LNCAP (cell line): ENCODE measurements at regions not wholly inside any gene's neighbourhood (a gene's known extent, or its start where the extent isn't known, plus 50 kb on each side); places are given as distances from the start of the nearest gene placed in this dataset.

Source experiments
- CTCF ChIP-seq: fragments of 450-650 bp; IDR thresholded peaks from 2 replicates; pipeline ENCODE4 v1.5.1; 2017; ENCODE audit warnings: mild to moderate bottlenecking

DNA sequence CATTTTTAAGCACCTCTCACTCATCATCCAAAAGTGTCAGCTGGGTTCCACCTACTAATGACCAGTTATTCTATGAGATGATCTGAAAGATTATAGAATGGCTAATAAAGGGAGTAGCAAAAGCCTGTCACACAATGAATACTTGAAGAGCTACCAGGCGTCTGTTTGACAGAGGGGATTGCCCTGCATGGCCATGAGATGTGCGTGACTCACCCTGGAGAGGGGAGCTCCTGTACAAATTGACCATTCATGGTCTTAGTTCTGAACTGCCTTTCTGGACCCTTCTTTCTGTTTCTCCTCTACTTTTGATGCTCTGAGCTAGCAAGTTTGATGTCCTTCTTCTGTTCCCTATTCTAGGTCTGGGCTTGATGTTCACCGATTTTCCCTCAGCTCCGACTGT lies 85.2 kb upstream of the ABCD3 start:
- TF ChIP-seq CTCF: no peak

DNA sequence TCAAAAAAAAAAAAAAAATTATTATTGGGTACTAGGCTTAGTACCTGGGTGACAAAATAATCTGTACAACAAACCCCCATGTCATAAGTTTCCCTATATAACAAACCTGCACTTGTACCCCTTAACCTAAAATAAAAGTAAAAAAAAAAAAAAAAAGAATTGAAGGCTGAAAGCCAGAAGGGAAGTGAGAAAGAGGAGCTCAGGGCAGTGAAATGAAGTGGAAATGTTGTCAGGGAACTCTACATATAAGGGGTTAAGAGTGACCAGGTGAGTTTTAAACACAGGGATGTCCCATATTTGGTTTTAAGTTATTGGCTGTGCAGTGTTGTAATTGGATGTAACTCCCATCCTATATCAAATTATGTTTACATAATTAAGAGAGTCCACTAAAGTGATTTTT lies 85.7 kb upstream of the ABCD3 start:
- no peak for TF ChIP-seq CTCF

DNA sequence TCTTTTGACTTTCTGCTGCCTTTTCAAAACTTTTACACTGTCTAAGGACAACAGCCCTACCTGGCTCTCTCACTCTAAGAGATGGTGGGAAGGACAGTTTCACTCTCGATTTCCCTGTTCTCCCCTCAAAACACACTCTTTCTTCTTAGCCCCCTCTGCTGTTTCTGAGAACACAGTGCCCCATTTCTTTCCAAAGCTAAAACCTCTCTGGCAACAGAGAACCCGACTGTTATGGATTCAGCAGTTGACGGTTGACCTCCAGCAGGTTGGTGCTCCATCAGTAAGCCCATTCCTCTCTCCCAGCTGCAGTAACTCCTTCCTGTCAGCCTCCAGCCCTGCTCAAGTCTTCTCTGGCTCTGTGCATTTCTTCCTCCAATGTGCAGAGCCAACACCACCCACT lies 88.2 kb upstream of the ABCD3 start:
- no peak for TF ChIP-seq CTCF

DNA sequence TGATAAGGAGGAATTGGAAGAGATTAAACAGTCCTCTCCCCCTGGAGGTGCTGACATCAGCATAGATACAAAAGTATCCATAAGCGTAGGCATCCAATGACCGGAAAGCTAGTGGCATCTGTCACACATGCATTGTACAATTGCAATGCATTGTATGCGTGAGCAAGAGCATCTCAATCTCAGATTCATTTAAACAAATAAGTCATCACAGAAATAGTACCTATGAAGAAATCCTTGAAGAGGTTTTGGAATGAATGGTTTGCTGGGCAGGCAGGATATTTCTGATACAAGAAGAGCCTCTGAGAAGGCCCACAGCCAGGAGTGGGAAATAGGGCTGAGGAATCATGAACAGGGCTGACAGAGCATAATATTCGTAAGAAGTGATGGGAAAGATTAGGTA lies 88.9 kb upstream of the ABCD3 start:
- TF ChIP-seq CTCF: no peak

DNA sequence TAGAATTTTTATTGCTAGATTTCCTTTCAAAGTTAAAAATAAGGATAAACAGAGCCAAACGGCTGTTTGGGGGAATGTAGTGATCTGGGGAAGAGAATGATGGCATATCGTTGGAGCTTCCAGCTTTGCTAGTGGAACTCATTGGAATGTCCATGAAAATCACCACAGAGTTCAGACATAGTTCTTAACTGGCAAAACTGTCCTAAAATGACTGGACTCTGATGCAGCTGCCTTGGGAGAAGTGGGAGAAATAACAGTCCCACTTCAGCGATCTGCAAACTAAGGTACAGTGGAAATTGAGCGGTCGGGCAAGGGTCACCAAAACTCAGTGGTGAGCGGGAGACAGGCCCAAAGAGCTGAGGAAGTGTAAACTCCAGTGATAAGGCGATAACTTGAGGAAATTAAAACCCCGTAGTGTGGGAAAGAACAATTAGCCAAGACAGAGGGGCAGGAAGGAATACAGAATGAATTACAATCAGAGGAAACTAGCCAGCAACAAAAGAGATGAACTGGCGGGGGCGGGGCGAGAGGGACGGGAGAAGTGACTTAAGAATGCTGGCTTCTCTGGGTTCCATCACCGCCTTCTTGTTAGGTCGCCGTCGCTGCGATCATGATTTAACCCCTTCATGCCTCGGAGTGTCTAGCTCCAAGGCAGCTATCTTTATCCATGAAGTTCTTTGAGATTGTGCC lies 89.8 kb upstream of the ARHGAP29 start:
- no peak for TF ChIP-seq CTCF

DNA sequence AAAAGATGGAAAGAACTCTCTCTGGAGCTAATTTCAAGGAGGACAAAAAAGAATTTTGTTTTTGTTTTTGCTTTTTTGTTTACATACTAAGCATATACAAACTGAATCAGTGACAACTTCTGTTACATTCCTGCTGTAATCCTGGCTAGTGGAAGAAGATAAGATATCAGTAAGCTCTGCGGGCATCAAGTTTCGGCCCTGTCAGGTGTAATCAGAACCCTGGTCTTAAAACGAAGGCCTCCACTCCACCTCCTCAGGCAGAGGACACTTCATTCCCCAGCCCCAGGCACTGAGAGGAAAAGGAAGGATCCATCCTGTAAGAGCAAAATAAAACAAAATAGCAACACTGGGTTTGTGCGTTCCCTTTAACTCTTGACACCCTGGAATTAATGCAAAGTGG lies 88.9 kb upstream of the ARHGAP29 start:
- no peak for TF ChIP-seq CTCF

DNA sequence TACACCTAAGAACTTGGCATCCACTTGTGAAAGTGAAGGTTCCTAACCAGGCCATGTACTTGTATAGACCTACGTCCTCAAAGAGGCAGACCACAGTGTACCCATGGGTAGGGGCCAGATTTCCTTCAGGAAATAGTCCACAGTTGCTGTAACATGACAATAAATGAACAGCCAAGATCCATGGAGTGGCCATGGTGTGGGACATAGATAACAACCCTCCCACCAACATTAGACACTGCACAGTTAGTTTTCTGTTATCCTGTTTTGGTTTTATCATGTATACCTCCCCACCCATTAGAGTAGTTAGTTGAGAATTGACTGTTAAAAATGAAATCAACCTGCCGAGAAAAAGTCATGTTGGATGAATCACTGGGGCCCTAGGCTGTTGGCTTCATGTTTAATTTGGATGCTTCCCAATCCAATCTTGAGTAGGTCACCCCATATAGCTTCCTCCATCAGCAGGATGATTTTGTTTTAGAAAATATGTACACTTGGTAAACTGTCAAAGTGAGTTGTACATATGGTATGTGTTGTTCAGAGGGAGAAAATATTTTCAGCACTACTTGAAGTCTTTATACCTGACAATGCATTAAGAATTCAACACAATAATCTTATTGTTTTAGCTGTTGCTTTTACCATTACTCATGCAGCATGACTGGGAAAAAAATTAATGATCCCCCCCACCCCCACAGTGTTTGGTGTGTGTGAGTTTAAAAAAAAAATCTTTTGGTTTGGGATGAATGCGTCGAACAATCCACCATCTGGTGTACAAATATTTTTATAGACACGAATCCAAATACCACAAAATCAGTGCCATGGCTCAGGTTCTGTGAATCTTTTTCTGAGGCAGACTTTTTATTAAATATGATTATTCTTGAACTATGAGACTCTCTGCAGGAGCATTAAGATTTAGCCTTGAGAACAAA lies 88.3 kb upstream of the ARHGAP29 start:
- TF ChIP-seq CTCF: no peak
